K562 (cell line): ENCODE measurements at regions not wholly inside any gene's neighbourhood (a gene's known extent, or its start where the extent isn't known, plus 50 kb on each side); places are given as distances from the start of the nearest gene placed in this dataset.

Experiments
- BACH1 ChIP-seq: fragments of 200-800 bp; sonication (Bioruptor generic); IDR thresholded peaks from 2 replicates; pipeline ENCODE4 v1.6.1; 2016; ENCODE audit warnings: missing genetic modification characterization, missing compliant biosample characterization
- BRD4 ChIP-seq: fragments of 200-600 bp; sonication (generic); IDR thresholded peaks from 2 replicates; pipeline ENCODE4 v1.6.1; 2017; ENCODE audit warnings: inconsistent platforms
- CHD2 ChIP-seq: IDR thresholded peaks from 2 replicates; pipeline ENCODE4 v1.6.1; 2011; ENCODE audit warnings: low read depth, low read length
- ELF1 ChIP-seq: fragments of 200-800 bp; sonication (Bioruptor generic); IDR thresholded peaks from 2 replicates; pipeline ENCODE4 v1.6.1; 2016; ENCODE audit warnings: missing genetic modification characterization, missing compliant biosample characterization
- HBP1 ChIP-seq: fragments of 450-650 bp; formaldehyde crosslinking; IDR thresholded peaks from 2 replicates; pipeline ENCODE4 v1.4.0; 2022; ENCODE audit warnings: missing genetic modification characterization
- KDM5B ChIP-seq: fragments of 200-600 bp; sonication (generic); IDR thresholded peaks from 2 replicates; pipeline ENCODE4 v1.6.1; 2012; ENCODE audit warnings: low read depth, mild to moderate bottlenecking, moderate library complexity, low read length, control low read depth, inconsistent platforms; ENCODE audit not compliant: insufficient replicate concordance
- PTTG1 ChIP-seq: fragments of 450-650 bp; IDR thresholded peaks from 2 replicates; pipeline ENCODE4 v1.6.1; 2016; ENCODE audit warnings: low read depth, mild to moderate bottlenecking, missing genetic modification characterization, missing compliant biosample characterization
- RAD21 ChIP-seq, 2 experiments: fragments of 250-450 bp in 1 of 2; fragments of 450-650 bp in 1 of 2; sonication (Bioruptor Pico) in 1 of 2; formaldehyde crosslinking in 1 of 2; IDR thresholded peaks in 1 of 2; conservative IDR thresholded peaks in 1 of 2; 2 replicates each; pipeline versions ENCODE4 v1.4.0 to v1.8.0; 2020 to 2022; ENCODE audit warnings: mild to moderate bottlenecking in 2 of 2, moderate library complexity in 1 of 2
- RBM14 ChIP-seq: fragments of 200-400 bp; formaldehyde crosslinking; IDR thresholded peaks from 2 replicates; pipeline ENCODE4 v1.6.1; 2018; ENCODE audit warnings: low read depth, mild to moderate bottlenecking, low read length, moderate library complexity, borderline replicate concordance; ENCODE audit not compliant: insufficient read depth
- ZFX ChIP-seq: sonication (generic); formaldehyde crosslinking; IDR thresholded peaks from 2 replicates; pipeline ENCODE4 v1.8.0; 2022; ENCODE audit warnings: mild to moderate bottlenecking, missing genetic modification reagents, moderate library complexity
- TF ChIP-seq, protein P1 (sequence below): fragments of 450-650 bp; IDR thresholded peaks from 2 replicates; pipeline ENCODE4 v1.6.1; 2016
- TF ChIP-seq, protein P2 (sequence below): fragments of 450-650 bp; IDR thresholded peaks from 2 replicates; pipeline ENCODE4 v1.6.1; 2017; ENCODE audit warnings: antibody characterized with exemption
- TF ChIP-seq, protein P3 (sequence below), 3 experiments: IDR thresholded peaks in 2 of 3; conservative IDR thresholded peaks in 1 of 3; 2 replicates each; pipeline ENCODE4 v1.5.1; 2011 to 2012; ENCODE audit warnings: low read length in 3 of 3, mild to moderate bottlenecking in 3 of 3, control low read depth in 2 of 3, improper control_type of control experiment in 1 of 3, inconsistent platforms in 1 of 3, low read depth in 1 of 3, mixed read lengths in 1 of 3, moderate library complexity in 1 of 3; ENCODE audit not compliant: insufficient read depth in 2 of 3

DNA sequence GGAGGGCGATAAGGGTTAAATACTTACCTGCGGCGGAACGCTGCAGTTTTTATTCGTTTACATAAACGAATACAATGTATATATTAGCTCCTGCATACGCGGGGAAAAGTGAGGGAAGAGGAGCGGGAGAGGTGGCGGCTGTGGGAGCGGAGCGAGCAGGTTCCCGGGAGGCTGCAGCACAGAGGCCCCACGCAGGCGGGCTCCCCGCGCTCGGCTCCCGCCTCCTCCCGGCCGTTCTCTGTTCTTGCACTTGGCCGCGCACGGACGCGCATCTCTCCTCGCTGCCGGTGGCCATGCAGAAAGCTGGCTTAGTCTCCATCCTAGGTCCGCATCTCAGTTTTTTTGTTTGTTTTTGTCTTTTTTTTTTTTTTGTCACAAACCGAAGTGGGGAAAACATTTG lies 340.4 kb upstream of the FAT1 start:
- TF ChIP-seq, protein P1, sequence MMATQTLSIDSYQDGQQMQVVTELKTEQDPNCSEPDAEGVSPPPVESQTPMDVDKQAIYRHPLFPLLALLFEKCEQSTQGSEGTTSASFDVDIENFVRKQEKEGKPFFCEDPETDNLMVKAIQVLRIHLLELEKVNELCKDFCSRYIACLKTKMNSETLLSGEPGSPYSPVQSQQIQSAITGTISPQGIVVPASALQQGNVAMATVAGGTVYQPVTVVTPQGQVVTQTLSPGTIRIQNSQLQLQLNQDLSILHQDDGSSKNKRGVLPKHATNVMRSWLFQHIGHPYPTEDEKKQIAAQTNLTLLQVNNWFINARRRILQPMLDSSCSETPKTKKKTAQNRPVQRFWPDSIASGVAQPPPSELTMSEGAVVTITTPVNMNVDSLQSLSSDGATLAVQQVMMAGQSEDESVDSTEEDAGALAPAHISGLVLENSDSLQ = no peak
- TF ChIP-seq ELF1 (no peak), KDM5B (no peak), CHD2 (no peak), BRD4 (no peak), BACH1 (tag) (no peak), PTTG1 (no peak), ZFX (CRISPR knock-in tag) (no peak), HBP1 (no peak), RBM14 (no peak), RAD21 (CRISPR knock-in tag; conservative IDR thresholded peaks at IDR 0.05 in 1 of 2, IDR thresholded peaks at IDR 0.05 in 1 of 2) (no peak)
- TF ChIP-seq, protein P2, sequence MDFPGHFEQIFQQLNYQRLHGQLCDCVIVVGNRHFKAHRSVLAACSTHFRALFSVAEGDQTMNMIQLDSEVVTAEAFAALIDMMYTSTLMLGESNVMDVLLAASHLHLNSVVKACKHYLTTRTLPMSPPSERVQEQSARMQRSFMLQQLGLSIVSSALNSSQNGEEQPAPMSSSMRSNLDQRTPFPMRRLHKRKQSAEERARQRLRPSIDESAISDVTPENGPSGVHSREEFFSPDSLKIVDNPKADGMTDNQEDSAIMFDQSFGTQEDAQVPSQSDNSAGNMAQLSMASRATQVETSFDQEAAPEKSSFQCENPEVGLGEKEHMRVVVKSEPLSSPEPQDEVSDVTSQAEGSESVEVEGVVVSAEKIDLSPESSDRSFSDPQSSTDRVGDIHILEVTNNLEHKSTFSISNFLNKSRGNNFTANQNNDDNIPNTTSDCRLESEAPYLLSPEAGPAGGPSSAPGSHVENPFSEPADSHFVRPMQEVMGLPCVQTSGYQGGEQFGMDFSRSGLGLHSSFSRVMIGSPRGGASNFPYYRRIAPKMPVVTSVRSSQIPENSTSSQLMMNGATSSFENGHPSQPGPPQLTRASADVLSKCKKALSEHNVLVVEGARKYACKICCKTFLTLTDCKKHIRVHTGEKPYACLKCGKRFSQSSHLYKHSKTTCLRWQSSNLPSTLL = no peak
- TF ChIP-seq, protein P3, sequence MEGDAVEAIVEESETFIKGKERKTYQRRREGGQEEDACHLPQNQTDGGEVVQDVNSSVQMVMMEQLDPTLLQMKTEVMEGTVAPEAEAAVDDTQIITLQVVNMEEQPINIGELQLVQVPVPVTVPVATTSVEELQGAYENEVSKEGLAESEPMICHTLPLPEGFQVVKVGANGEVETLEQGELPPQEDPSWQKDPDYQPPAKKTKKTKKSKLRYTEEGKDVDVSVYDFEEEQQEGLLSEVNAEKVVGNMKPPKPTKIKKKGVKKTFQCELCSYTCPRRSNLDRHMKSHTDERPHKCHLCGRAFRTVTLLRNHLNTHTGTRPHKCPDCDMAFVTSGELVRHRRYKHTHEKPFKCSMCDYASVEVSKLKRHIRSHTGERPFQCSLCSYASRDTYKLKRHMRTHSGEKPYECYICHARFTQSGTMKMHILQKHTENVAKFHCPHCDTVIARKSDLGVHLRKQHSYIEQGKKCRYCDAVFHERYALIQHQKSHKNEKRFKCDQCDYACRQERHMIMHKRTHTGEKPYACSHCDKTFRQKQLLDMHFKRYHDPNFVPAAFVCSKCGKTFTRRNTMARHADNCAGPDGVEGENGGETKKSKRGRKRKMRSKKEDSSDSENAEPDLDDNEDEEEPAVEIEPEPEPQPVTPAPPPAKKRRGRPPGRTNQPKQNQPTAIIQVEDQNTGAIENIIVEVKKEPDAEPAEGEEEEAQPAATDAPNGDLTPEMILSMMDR (IDR thresholded peaks at IDR 0.05 in 2 of 3, conservative IDR thresholded peaks at IDR 0.05 in 1 of 3; ENCODE audit: insufficient read depth in 2 of 3, low read depth in 1 of 3, low read length in 3 of 3) = no peak
